GM21786 (cell line): ENCODE measurements at regions not wholly inside any gene's neighbourhood (a gene's known extent, or its start where the extent isn't known, plus 50 kb on each side); places are given as distances from the start of the nearest gene placed in this dataset.
A peak's percentile ranks its signal among the peaks of the same experiment; 100 is the strongest.

Experiments
- ATAC-seq: cut with Tn5 transposase; IDR thresholded peaks from one replicate; pipeline ENCODE4 v1.9.1; 2021; ENCODE audit not compliant: unreplicated experiment

- ATAC-seq = peak; percentile 58
Measured at GRCh38 chr3:180332608-180333007, 269.4 kb upstream of the TTC14 start.

- no peak for ATAC-seq
Measured at GRCh38 chr3:180335050-180335449, 266.9 kb upstream of the TTC14 start.

- ATAC-seq = no peak
Measured at GRCh38 chr3:180340395-180340794, 261.6 kb upstream of the TTC14 start.

GRCh38 chr3:180341516-180341915 is 260.4 kb upstream of the TTC14 start:
- ATAC-seq = no peak

- no peak for ATAC-seq
Measured at GRCh38 chr3:180351601-180352000, 250.4 kb upstream of the TTC14 start.

GRCh38 chr3:180352261-180352660 is 249.7 kb upstream of the TTC14 start:
- no peak for ATAC-seq

GRCh38 chr3:180354214-180354613 is 247.7 kb upstream of the TTC14 start:
- no peak for ATAC-seq

GRCh38 chr3:180358179-180358578 is 243.8 kb upstream of the TTC14 start:
- no peak for ATAC-seq

- no peak for ATAC-seq
Measured at GRCh38 chr3:180359061-180359952, 242.7 kb upstream of the TTC14 start.

- ATAC-seq = no peak
Measured at GRCh38 chr3:180359953-180360279, 242.0 kb upstream of the TTC14 start.

- ATAC-seq = no peak
Measured at GRCh38 chr3:180362081-180362480, 239.9 kb upstream of the TTC14 start.

- ATAC-seq = no peak
Measured at GRCh38 chr3:180375831-180376230, 226.1 kb upstream of the TTC14 start.

- no peak for ATAC-seq
Measured at GRCh38 chr3:180378496-180378895, 223.5 kb upstream of the TTC14 start.

GRCh38 chr3:180382638-180383180 is 219.3 kb upstream of the TTC14 start:
- ATAC-seq = no peak

GRCh38 chr3:180383332-180384020 is 218.5 kb upstream of the TTC14 start:
- no peak for ATAC-seq

- peak; percentile 55 for ATAC-seq
Measured at GRCh38 chr3:180390313-180390712, 211.7 kb upstream of the TTC14 start.

- no peak for ATAC-seq
Measured at GRCh38 chr3:180391001-180391400, 211.0 kb upstream of the TTC14 start.

GRCh38 chr3:180401226-180401625 is 200.7 kb upstream of the TTC14 start:
- ATAC-seq = no peak

GRCh38 chr3:180402471-180403073 is 199.4 kb upstream of the TTC14 start:
- ATAC-seq = peak; percentile 63

- no peak for ATAC-seq
Measured at GRCh38 chr3:180403156-180403555, 198.8 kb upstream of the TTC14 start.

- no peak for ATAC-seq
Measured at GRCh38 chr3:180408654-180409053, 193.3 kb upstream of the TTC14 start.

GRCh38 chr3:180409170-180409569 is 192.8 kb upstream of the TTC14 start:
- no peak for ATAC-seq
